ENCODE measurements at regions not wholly inside any gene's neighbourhood (a gene's known extent, or its start where the extent isn't known, plus 50 kb on each side); places are given as distances from the start of the nearest gene placed in this dataset.

GRCh38 chr1:14539309-14539708, 59.2 kb upstream of the KAZN start:
- intact Hi-C loops (cut with micrococcal nuclease) = no loop called here
- Histone ChIP-seq H3K36me3 (ENCODE audit: control insufficient read depth in 2 of 2, extremely low read depth in 1 of 2, insufficient read depth in 2 of 2, low read length in 2 of 2) (no peaks in the 10 kb centered on the region), H4K20me1 (replicated peaks; ENCODE audit: control insufficient read depth, extremely low read depth, insufficient read depth, low read length) (no peaks in the 10 kb centered on the region), H3K27me3 (ENCODE audit: control insufficient read depth in 2 of 2, insufficient read depth in 2 of 2, low read length in 2 of 2) (no peaks in the 10 kb centered on the region), H3K9ac (replicated peaks; ENCODE audit: extremely low read depth, insufficient read depth, low read length) (no peak overlapping the region), H2AFZ (ENCODE audit: low read depth, low read length) (no peak overlapping the region), H3K9me1 (replicated peaks; ENCODE audit: control insufficient read depth, extremely low read depth, insufficient read depth, low read length) (no peaks in the 10 kb centered on the region), H3K9me3 (replicated peaks; ENCODE audit: control insufficient read depth, insufficient read depth, low read length) (peaks cover 2% of the 10 kb centered on the region), H3K4me1 (ENCODE audit: control insufficient read depth, extremely low read depth, insufficient read depth, low read length) (no peaks in the 10 kb centered on the region), H3K4me3 (replicated peaks in 1 of 3; ENCODE audit: insufficient read depth in 1 of 3, low read depth in 1 of 3, low read length in 3 of 3) (no peak overlapping the region), H3K4me2 (ENCODE audit: insufficient read depth, low read length) (no peak overlapping the region), H3K79me2 (ENCODE audit: control insufficient read depth, insufficient read depth, low read length) (no peaks in the 10 kb centered on the region), H3K27ac (ENCODE audit: insufficient read depth, low read depth, low read length) (no peak overlapping the region)
- dilution Hi-C loops (cut with MboI; ENCODE audit: extremely low pct_ligation_motif_present, low sequenced_read_pairs) = no loop called here
- CTCF ChIA-PET = no interaction called here
- POLR2A ChIA-PET = no interaction called here
- BruUV-seq (replicated peaks) = no TSS peak
- no peak for DNase-seq (ENCODE audit: low read depth, low spot score)
- no peak for TF ChIP-seq FOS (IDR thresholded peaks at IDR 0.05; ENCODE audit: borderline replicate concordance, insufficient read depth, low read length)
- TF ChIP-seq GATA2 (IDR thresholded peaks at IDR 0.05; ENCODE audit: insufficient read depth, insufficient read length, low read depth, low read length) = no peak
- TF ChIP-seq JUN (IDR thresholded peaks at IDR 0.05; ENCODE audit: borderline replicate concordance, insufficient read depth, insufficient read length, low read depth) = no peak
- TF ChIP-seq POLR2A (IDR thresholded peaks at IDR 0.05; ENCODE audit: low read depth, low read length) = no peak
- TF ChIP-seq CTCF (IDR thresholded peaks at IDR 0.05; ENCODE audit: extremely low read depth in 1 of 2, insufficient read depth in 1 of 2, low read depth in 1 of 2, low read length in 2 of 2) = no peak
- no peak for FAIRE-seq

GRCh38 chr1:14539953-14540563, 58.4 kb upstream of the KAZN start:
- H3K36me3 ChIP-seq (ENCODE audit: control insufficient read depth in 2 of 2, extremely low read depth in 1 of 2, insufficient read depth in 2 of 2, low read length in 2 of 2) = no peaks in the 10 kb centered on the region
- FAIRE-seq (no peak), DNase-seq (ENCODE audit: low read depth, low spot score) (no peak)
- no peaks in the 10 kb centered on the region for H4K20me1 ChIP-seq (replicated peaks; ENCODE audit: control insufficient read depth, extremely low read depth, insufficient read depth, low read length)
- H3K9ac ChIP-seq (replicated peaks; ENCODE audit: extremely low read depth, insufficient read depth, low read length) = no peak overlapping the region
- peaks cover 3% of the 10 kb centered on the region for H3K9me3 ChIP-seq (replicated peaks; ENCODE audit: control insufficient read depth, insufficient read depth, low read length)
- POLR2A ChIA-PET = no interaction called here
- no peaks in the 10 kb centered on the region for H3K4me1 ChIP-seq (ENCODE audit: control insufficient read depth, extremely low read depth, insufficient read depth, low read length)
- H3K9me1 ChIP-seq (replicated peaks; ENCODE audit: control insufficient read depth, extremely low read depth, insufficient read depth, low read length) = no peaks in the 10 kb centered on the region
- intact Hi-C loops (cut with micrococcal nuclease) (no loop called here), dilution Hi-C loops (cut with MboI; ENCODE audit: extremely low pct_ligation_motif_present, low sequenced_read_pairs) (no loop called here)
- H2AFZ ChIP-seq (ENCODE audit: low read depth, low read length) = no peak overlapping the region
- H3K79me2 ChIP-seq (ENCODE audit: control insufficient read depth, insufficient read depth, low read length) = no peaks in the 10 kb centered on the region
- H3K4me2 ChIP-seq (ENCODE audit: insufficient read depth, low read length) = no peak overlapping the region
- no peak overlapping the region for H3K4me3 ChIP-seq (replicated peaks in 1 of 3; ENCODE audit: insufficient read depth in 1 of 3, low read depth in 1 of 3, low read length in 3 of 3)
- no TSS peak for BruUV-seq (replicated peaks)
- H3K27me3 ChIP-seq (ENCODE audit: control insufficient read depth in 2 of 2, insufficient read depth in 2 of 2, low read length in 2 of 2) = no peaks in the 10 kb centered on the region
- no peak overlapping the region for H3K27ac ChIP-seq (ENCODE audit: insufficient read depth, low read depth, low read length)
- CTCF ChIA-PET = no interaction called here
- TF ChIP-seq POLR2AphosphoS5 (IDR thresholded peaks at IDR 0.05; ENCODE audit: insufficient read depth, low read depth, low read length) (no peak), POLR2A (IDR thresholded peaks at IDR 0.05; ENCODE audit: low read depth, low read length) (no peak), MAX (IDR thresholded peaks at IDR 0.05; ENCODE audit: insufficient read depth, insufficient read length) (no peak), EZH2 (IDR thresholded peaks at IDR 0.05; ENCODE audit: borderline replicate concordance, low read depth, low read length, severe bottlenecking) (no peak), GATA2 (IDR thresholded peaks at IDR 0.05; ENCODE audit: insufficient read depth, insufficient read length, low read depth, low read length) (no peak), MYC (IDR thresholded peaks at IDR 0.05; ENCODE audit: low read depth, low read length) (no peak), CTCF (IDR thresholded peaks at IDR 0.05; ENCODE audit: extremely low read depth in 1 of 2, insufficient read depth in 1 of 2, low read depth in 1 of 2, low read length in 2 of 2) (no peak)
